Lung microvascular endothelial cell (primary cell): ENCODE measurements at regions not wholly inside any gene's neighbourhood (a gene's known extent, or its start where the extent isn't known, plus 50 kb on each side); places are given as distances from the start of the nearest gene placed in this dataset.

Experiments
- DNase-seq, 2 donors: peaks; one replicate each; pipeline versions ENCODE4 v3.0.0 to v3.0.0-alpha.2; 2010; ENCODE audit warnings: low read depth in 2 of 2

GRCh38 chr1:114342376-114342775, 168.6 kb downstream of the TRIM33 start:
- DNase-seq, result no peak

- no peak for DNase-seq
Measured at GRCh38 chr1:114341856-114342255, 169.1 kb downstream of the TRIM33 start.

DNA sequence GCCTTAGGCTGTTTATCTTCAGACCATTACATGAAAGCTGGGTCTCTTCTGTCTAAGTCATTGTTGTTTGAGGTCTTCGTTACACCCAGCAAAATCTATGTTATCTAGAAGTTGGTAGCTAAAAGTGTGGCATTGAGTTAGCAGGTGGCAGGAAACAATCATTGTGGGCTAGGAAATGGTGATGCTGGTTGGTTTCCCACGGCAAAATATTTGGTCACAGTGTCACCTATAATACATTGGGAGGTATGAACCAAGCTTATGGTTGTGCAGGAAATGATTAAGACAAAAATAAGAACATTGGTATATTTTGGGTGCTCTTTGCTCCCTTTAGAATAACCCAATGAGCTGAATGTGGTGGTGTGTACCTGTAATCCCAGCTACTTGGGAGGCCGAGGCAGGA, 169.7 kb downstream of the TRIM33 start:
- DNase-seq, result no peak

DNA sequence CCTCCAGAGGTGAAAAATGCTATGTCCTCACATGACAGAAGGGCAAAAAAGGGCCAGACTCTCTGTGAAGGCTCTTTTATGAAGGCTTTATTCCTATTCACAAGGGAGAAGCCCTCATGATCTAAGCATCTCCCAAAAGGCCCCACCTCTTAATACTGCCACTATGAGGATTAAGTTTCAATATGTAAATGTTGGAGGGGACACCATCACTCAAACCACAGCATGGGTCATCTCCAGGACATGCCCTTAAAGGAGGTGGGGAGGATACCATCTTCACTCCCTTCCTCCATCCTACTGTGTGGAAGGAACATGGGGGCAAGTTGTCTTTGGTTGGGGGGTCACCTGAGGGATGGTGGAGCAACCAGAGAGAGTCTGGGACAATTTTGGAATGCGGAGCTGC, 170.1 kb downstream of the TRIM33 start:
- no peak for DNase-seq

GRCh38 chr1:114339379-114339778, 171.6 kb downstream of the TRIM33 start:
- DNase-seq, result no peak

GRCh38 chr1:114338191-114338890, 172.7 kb downstream of the TRIM33 start:
- no peak for DNase-seq

DNA sequence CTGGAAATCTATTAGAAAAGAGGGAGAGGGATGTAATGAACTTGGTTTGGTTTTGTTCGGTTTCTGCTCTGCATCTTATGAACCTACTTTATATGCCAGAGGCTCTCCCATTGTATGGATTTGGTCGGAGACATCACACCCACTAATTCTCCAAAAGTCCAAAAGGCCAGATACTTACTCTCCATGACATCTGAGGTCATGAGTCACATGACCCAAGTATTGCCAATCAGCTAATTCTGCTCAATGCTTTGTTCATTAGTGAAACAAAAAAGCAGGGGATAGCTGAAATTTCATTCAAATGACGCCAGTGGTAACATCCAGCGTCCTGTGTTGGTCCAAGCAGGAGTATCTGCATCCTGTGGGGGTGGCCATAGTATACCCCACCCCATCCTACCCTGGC, 173.6 kb downstream of the TRIM33 start:
- no peak for DNase-seq

GRCh38 chr1:114336360-114336759, 174.6 kb downstream of the TRIM33 start:
- no peak for DNase-seq

GRCh38 chr1:114335273-114335672, 175.7 kb downstream of the TRIM33 start:
- DNase-seq, result no peak

DNA sequence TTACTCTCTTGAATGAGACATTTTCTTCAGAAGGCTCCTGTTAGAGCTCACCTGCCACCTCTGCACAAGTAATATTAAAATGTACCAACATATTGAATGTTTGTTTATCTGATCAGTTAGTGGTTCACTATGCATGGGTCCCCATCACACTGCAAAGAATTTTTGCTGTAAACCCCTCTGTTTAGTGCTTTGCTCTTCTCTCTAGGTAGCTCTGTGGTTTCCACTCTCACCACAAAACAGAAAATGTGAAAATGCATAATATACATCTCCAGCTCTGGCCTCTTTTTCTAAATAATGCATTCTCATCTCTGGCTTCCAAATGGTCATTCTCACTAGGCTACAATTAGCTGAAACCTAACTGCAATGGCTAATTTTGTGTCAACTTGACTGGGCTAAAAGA, 176.7 kb downstream of the TRIM33 start:
- no peak for DNase-seq

GRCh38 chr1:114333690-114334089, 177.3 kb downstream of the TRIM33 start:
- DNase-seq, result no peak

DNA sequence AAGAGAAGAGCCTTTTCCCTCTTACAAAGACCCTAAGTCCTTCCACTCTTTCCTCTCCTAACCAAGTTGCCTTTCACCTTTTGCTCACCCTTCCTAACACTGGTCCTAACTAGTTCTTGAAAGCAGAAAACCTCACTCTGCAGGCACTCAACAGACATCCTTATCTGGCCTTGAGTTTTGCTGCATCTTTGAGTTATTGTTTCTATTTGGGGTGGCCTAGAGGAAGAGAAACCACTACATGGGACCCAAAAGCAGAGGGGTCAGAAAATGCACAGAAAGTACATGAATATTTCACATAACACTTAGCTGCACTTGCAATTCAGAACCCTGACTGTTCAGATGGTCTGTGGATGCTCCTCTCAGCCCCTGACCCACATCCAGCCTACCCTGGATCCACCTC, 178.3 kb upstream of the SYT6 start:
- no peak for DNase-seq

- no peak for DNase-seq
Measured at GRCh38 chr1:114330451-114330983, 176.8 kb upstream of the SYT6 start.

- DNase-seq, result no peak
Measured at GRCh38 chr1:114328361-114328904, 174.8 kb upstream of the SYT6 start.

DNA sequence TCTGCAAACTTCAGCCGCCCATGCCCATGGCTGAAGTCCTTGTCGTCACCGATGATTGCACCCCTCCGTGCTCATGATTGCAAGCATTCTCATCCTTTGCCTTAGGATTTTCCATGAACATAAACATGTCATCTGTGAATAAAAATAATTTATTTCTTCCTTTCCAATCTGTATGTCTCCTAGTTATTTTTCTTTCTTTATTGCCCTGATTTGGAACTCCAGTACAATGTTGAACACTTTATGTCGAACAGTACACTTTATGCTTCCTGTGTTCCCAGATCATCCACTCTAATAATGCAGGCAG, 170.9 kb upstream of the SYT6 start:
- DNase-seq, result no peak

- DNase-seq, result no peak
Measured at GRCh38 chr1:114323959-114324661, 170.4 kb upstream of the SYT6 start.

- DNase-seq, result no peak
Measured at GRCh38 chr1:114322734-114323133, 169.1 kb upstream of the SYT6 start.

GRCh38 chr1:114322207-114322606, 168.5 kb upstream of the SYT6 start:
- DNase-seq, result no peak

- no peak for DNase-seq
Measured at GRCh38 chr1:114320586-114320985, 166.9 kb upstream of the SYT6 start.

GRCh38 chr1:114319418-114319817, 165.7 kb upstream of the SYT6 start:
- DNase-seq, result no peak

GRCh38 chr1:114318961-114319360, 165.3 kb upstream of the SYT6 start:
- DNase-seq, result no peak

GRCh38 chr1:114316204-114316603, 162.5 kb upstream of the SYT6 start:
- no peak for DNase-seq

DNA sequence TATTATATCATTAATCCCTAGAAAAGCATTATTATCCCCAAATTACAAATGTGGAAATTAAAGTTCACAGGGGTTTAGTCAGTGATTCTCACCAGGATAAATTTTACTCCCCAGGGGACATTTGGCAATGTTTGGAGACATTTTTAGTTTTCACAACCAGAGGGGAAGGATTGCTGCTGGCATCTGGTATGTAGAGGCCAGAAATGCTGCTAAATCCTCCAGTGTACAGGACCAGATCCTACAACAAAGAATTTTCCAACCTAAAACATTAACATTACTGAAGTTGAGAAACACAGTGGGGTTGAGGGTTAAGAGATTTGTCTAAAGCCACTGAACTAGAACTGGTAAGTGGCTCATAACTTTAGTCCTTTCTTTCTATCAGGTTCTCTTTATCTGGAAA, 162.0 kb upstream of the SYT6 start:
- DNase-seq, result no peak
